GM20000 (cell line): ENCODE measurements at regions not wholly inside any gene's neighbourhood (a gene's known extent, or its start where the extent isn't known, plus 50 kb on each side); places are given as distances from the start of the nearest gene placed in this dataset.

Source experiments
- DNase-seq: peaks from one replicate; pipeline ENCODE4 v3.0.0; 2012; ENCODE audit warnings: low spot score
- TF ChIP-seq, protein P1 (sequence below): IDR thresholded peaks from 2 replicates; pipeline ENCODE4 v1.5.1; 2012; ENCODE audit warnings: mild to moderate bottlenecking, control low read depth; ENCODE audit errors: extremely low read depth, missing control alignments

DNA sequence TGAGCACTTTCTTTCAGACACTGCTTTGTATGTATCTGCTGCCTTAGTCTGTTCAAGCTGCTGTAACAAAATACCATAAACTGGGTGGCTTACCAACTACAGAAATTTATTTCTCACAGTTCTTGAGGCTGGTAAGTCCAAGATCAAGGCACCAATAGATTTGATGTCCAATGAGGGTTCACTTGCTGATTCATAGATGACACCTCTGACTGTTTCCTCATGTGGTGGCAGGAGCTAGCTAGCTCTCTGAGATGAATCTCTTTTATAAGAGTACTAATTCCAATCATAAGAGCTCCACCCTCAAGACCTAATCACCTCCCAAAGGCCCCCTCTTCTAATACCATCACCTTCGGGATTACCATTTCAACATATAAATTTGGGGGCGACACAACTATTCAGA, 76.6 kb upstream of the ADO start:
- TF ChIP-seq, protein P1, sequence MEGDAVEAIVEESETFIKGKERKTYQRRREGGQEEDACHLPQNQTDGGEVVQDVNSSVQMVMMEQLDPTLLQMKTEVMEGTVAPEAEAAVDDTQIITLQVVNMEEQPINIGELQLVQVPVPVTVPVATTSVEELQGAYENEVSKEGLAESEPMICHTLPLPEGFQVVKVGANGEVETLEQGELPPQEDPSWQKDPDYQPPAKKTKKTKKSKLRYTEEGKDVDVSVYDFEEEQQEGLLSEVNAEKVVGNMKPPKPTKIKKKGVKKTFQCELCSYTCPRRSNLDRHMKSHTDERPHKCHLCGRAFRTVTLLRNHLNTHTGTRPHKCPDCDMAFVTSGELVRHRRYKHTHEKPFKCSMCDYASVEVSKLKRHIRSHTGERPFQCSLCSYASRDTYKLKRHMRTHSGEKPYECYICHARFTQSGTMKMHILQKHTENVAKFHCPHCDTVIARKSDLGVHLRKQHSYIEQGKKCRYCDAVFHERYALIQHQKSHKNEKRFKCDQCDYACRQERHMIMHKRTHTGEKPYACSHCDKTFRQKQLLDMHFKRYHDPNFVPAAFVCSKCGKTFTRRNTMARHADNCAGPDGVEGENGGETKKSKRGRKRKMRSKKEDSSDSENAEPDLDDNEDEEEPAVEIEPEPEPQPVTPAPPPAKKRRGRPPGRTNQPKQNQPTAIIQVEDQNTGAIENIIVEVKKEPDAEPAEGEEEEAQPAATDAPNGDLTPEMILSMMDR: no peak
- no peak for DNase-seq

DNA sequence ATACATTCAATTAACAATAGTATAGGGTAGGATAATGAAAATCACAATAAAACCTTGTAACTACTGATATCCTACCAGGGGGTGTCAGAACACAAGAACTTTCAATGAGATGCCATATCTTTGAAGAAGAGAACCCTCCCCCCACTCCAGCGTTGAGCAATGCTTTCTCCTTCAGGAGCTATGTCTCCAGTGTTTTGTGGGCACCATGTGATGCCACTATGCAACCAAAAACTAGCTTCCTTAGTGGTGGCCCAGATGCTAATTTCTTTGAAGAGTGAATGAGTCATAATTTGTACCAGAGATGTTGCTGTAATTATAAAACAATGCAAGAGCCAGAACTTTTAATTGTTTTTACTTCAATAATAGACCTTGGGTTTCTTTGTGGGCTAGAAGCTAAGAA, 76.0 kb upstream of the ADO start:
- no peak for DNase-seq
- TF ChIP-seq, protein P1: no peak

DNA sequence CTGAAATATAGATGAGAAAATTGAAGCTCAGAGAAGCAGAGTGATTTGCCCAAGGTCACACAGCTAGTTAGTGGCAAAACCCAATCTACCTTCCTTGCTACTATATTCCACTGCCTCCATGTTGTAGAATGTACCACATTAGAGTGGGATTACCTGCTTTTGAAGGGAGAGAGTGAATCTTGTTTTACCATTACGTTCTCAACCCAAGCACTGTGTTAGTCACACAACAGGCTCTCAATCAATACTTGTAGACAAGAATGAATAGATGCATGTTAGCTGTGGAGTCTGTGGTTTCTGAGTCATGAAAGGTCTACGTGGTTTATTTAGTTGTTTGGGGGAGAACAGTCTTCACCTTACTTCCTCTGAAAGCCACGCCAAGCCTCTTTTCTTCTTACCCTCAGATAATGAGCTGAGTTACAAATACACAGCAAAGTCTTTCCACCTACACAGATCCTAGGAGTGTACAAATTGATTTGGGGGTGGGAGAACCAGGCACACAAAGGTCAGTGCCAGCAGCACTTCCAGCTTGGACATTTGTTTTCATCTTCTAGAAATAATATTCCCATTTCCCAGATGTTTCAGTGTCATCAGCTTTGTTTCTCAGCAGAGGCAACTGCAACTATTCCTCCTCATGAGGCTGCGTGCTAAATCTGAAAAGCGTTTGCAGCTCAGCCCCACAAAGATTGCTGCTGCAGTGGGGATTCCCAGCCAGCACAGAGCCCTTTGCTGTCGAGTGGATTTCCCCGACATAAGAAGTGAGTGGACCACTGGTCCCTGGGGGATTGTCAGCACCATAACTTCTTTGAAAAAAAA, 71.5 kb upstream of the ADO start:
- TF ChIP-seq, protein P1: no peak
- DNase-seq: peak; percentile 71

DNA sequence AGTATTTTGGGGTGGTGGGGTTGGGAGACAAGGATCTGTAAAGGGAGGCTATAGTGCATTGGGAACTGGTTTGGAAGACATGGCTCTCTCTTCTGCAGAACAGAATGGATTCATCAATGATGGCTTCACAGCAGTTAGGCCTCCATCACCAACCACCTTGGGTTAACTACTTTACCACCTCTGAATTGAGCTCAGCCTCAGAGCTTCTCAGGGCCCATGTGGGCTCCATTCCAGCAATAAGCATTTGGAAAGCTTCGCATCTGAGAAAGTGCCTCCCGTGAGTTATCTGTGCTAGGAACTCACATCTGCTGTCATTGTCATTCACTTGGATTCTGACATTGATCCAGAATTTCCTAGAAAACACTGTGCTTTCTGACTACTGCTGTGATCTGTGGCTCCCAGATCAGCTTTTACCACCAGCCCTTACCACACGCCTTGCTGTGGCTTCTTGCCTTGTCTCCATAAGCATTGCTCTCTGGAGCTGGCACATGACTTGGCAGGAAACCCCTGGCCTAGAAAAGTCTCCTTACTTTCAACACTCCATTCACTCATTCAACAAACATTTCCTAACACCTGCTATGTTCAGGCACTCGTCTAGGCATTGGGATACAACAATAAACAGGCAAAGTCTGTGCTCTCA, 70.7 kb upstream of the ADO start:
- TF ChIP-seq, protein P1: no peak

DNA sequence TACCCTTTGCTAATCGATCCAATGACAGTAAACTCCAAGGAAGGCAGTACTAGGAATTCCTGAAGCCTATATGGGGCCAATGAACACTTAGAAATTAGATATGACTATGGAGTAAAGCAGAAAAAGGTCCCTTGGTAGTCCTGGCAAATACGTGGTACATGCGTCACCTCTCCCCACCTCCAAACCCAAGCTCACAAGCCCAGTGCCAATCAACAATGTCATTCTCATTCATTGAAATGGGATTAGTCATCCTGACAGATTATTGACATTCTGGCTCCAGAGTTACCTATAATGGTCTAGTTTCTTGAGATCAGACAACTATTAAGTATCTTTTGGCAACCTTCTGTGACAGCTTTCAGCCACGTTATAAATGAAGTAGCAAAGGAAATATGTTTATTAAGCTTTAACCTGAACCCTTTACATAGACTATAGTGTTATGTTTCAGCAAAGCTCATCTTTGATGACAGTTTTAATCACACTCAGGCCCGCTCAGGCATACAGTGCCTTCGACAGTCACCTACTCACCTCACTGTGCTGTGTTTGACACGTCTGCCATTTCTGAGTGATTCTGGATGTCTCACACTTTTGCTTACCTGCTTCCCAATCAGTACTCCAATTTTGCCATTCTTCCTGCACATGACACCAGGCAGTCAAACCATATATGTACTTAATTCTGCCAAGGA, 69.6 kb upstream of the ADO start:
- TF ChIP-seq, protein P1: no peak
- DNase-seq: no peak

More for the DNA sequence above, 70.7 kb upstream of the ADO start:
- no peak for DNase-seq

DNA sequence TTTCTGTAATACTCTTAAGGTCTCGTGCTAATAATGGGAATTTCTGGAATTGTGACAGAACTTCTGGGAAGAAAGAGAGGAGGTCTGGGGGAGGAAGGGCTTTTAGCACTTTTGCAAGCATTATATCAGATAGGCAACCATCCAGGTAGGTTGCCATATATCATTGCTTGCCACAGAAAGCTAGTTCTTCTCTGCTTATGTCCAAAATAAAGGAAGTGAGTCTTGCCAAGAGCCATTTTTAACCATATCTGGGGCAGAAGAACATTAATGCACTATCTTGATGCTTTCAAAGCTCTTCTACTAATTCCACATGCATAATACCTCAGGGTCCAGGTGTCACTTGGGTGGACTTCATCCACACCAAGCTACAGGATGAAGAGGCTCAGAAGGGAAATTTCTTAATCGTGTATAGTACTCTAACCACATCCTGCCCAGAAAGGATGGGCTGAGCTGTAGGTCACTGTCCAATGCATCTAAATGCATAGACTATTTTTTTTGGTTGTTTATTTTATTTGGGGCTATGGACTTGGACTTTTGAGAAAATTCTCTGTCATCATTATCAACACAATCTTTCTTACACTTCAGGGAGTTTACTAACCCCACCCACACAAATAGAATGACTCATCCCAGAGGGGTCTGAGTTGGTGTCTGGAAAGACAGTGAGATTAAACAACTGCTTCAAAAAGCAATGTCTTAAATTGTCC, 68.9 kb upstream of the ADO start:
- TF ChIP-seq, protein P1: no peak
- peak; percentile 32 for DNase-seq
